GM12874 (cell line): ENCODE measurements at regions not wholly inside any gene's neighbourhood (a gene's known extent, or its start where the extent isn't known, plus 50 kb on each side); places are given as distances from the start of the nearest gene placed in this dataset.

Source experiments
- CTCF ChIP-seq: IDR thresholded peaks from 2 replicates; pipeline ENCODE4 v1.5.1; 2011; ENCODE audit warnings: low read depth, mild to moderate bottlenecking, control low read depth, low read length, moderate library complexity; ENCODE audit not compliant: insufficient read depth

DNA sequence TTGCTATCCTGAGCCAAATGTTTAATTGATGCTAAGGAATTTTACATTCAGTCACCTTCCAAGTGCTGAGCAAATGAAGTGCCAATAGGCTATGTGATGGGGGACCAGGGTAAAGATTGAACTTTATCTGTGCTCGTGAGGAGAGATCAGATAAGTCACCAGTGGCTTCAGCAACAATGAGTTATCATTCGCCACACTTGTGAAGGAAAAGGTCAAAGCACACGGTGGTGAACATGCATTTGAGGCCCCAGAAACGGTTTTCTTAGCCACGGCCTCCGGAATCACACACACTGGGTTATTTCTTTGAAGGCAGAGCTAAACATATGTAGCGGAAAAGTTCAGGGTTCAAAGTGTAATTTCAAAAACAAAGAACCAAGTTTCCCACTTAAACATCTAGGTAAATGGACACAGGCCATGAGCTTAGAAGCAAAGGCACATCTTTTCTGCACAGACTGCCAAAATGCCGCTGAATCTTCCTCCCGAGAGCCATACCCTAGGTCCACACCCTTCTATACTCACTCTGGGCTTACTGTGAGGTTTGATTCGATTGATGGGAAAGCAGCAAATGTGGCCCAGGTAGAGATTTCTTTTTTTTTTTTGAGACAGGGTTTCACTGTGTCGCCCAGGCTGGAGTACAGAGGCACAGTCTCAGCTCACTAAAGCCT, 268.5 kb downstream of the SHQ1 start:
- no peak for TF ChIP-seq CTCF

DNA sequence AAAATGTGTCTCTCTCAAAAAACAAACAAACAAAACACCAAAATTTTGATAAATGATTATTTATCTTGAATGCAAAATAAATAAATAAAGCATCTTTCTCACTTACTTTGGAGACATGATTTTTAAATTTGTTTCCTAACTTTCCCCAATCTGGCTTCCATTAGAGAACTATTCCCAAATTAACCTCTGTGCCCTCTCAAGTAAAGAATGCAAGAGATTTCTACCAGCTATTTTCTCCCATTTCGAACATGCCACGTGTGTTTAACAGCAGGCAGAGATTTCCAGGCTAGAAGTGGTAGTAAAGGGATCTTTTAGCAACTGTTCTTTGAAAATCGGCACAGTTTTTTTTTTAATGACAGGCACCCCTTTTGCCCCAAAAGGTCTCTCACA, 269.1 kb downstream of the SHQ1 start:
- no peak for TF ChIP-seq CTCF

GRCh38 chr3:72577190-72577589, 271.1 kb downstream of the SHQ1 start:
- TF ChIP-seq CTCF, result no peak

DNA sequence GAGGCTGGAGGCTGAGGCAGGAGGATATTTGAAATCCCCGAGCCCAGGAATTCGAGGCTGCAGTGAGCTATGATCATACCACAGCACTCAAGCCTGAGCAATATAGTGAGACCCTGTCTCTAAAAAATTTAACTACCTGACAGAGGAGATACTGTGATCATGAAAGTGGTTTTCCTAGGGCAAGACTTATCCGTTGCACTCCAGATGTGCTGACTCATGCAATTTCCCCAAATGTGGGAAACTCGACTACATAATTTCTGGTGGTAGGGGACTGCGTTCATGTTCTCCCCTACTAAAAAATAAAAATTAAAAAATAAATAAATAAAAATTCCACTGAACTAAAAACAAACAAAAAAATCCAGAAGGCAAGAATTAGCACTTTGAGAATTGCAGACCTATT, 271.7 kb downstream of the SHQ1 start:
- TF ChIP-seq CTCF, result no peak

DNA sequence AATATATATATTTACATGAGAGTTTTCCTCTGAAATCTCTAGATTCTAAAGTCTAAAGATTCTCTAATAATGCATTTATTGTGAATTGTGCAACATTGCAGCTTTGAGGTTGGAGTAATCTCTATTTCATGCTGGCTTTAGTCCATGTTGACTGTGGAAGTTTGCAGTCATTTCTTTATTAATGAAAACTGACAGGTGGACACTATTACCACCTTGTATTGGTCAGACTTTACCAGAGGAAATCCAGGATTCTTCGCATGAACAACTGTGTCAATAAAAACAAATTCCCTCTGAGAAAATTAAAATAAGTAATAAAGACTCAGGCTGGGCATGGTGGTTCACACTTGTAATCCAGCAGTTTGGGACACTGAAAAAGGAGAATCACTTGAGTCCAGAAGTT, 274.1 kb downstream of the SHQ1 start:
- TF ChIP-seq CTCF, result no peak

- TF ChIP-seq CTCF, result no peak
Observed at GRCh38 chr3:72573051-72573450, 275.2 kb downstream of the SHQ1 start.

- TF ChIP-seq CTCF, result no peak
Observed at GRCh38 chr3:72572489-72573007, 275.7 kb downstream of the SHQ1 start.

DNA sequence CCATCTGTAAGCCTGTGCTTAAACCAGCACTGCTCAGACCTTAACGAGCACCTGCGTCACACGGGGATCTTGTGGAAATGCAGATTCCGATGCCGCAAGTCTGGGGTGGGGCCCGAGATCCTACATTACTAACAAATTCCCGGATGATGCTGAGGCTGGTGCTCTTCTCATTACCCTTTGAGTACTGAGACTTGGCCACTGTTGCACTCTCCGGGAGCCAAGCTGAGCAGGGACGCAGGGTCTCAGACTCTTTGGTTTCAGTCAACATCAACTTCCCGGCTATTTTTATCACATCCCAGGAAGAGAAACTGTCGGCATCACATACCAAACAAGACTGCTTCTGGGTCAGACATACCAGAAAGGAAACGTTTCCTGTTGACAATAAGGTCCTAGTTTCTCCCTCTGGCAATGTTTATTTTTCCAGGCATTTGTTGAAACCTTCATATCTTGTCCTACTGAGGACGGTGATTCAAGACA, 276.6 kb downstream of the SHQ1 start:
- no peak for TF ChIP-seq CTCF
